ENCODE measurements at regions not wholly inside any gene's neighbourhood (a gene's known extent, or its start where the extent isn't known, plus 50 kb on each side); places are given as distances from the start of the nearest gene placed in this dataset.

GRCh38 chr9:79335987-79336386 lies 235.8 kb upstream of the TLE4 start:
- no peak for TF ChIP-seq CTCF (IDR thresholded peaks at IDR 0.05; ENCODE audit: low read depth, low read length, missing control alignments)
- no peak overlapping the region for H3K4me3 ChIP-seq (ENCODE audit: low read depth, low read length)
- DNase-seq (ENCODE audit: low read depth): no peak
- in situ Hi-C loops (cut with HindIII; ENCODE audit: low sequenced_read_pairs): no loop called here

GRCh38 chr9:79341561-79341960 lies 230.2 kb upstream of the TLE4 start:
- in situ Hi-C loops (cut with HindIII; ENCODE audit: low sequenced_read_pairs): no loop called here
- no peak for DNase-seq (ENCODE audit: low read depth)
- no peak overlapping the region for H3K4me3 ChIP-seq (ENCODE audit: low read depth, low read length)
- no peak for TF ChIP-seq CTCF (IDR thresholded peaks at IDR 0.05; ENCODE audit: low read depth, low read length, missing control alignments)

GRCh38 chr9:79346350-79347020 lies 225.3 kb upstream of the TLE4 start:
- TF ChIP-seq CTCF (IDR thresholded peaks at IDR 0.05; ENCODE audit: low read depth, low read length, missing control alignments): no peak
- in situ Hi-C loops (cut with HindIII; ENCODE audit: low sequenced_read_pairs): no loop called here
- peak; percentile 13 for DNase-seq (ENCODE audit: low read depth)
- no peak overlapping the region for H3K4me3 ChIP-seq (ENCODE audit: low read depth, low read length)

- in situ Hi-C loops (cut with HindIII; ENCODE audit: low sequenced_read_pairs): no loop called here
- no peak for TF ChIP-seq CTCF (IDR thresholded peaks at IDR 0.05; ENCODE audit: low read depth, low read length, missing control alignments)
- H3K4me3 ChIP-seq (ENCODE audit: low read depth, low read length): no peak overlapping the region
- no peak for DNase-seq (ENCODE audit: low read depth)
Observed at GRCh38 chr9:79352322-79352721, 219.4 kb upstream of the TLE4 start.

GRCh38 chr9:79353856-79354520 lies 217.8 kb upstream of the TLE4 start:
- in situ Hi-C loops (cut with HindIII; ENCODE audit: low sequenced_read_pairs): no loop called here
- H3K4me3 ChIP-seq (ENCODE audit: low read depth, low read length): no peak overlapping the region
- TF ChIP-seq CTCF (IDR thresholded peaks at IDR 0.05; ENCODE audit: low read depth, low read length, missing control alignments): no peak
- peak; percentile 18 for DNase-seq (ENCODE audit: low read depth)

- in situ Hi-C loops (cut with HindIII; ENCODE audit: low sequenced_read_pairs): no loop called here
- no peak for DNase-seq (ENCODE audit: low read depth)
- TF ChIP-seq CTCF (IDR thresholded peaks at IDR 0.05; ENCODE audit: low read depth, low read length, missing control alignments): no peak
- H3K4me3 ChIP-seq (ENCODE audit: low read depth, low read length): no peak overlapping the region
Observed at GRCh38 chr9:79357194-79357593, 214.6 kb upstream of the TLE4 start.
